Activated T-cell treated with anti-CD3 and anti-CD28 coated beads, Interleukin-2, amount 50 U/mL, for 4 hours (primary cell): ENCODE measurements at regions not wholly inside any gene's neighbourhood (a gene's known extent, or its start where the extent isn't known, plus 50 kb on each side); places are given as distances from the start of the nearest gene placed in this dataset.

Source experiments
- ATAC-seq, 2 donors: fragments of 200-7000 bp; cut with Tn5 transposase; one replicate each; pipeline ENCODE4 v1.10.0; 2021
- DNase-seq: peaks from one replicate; pipeline ENCODE4 v3.0.0-alpha.2; 2020
- H3K27me3 Mint-ChIP-seq: one replicate; pipeline ENCODE4 v1.8.0; 2021; ENCODE audit warnings: low read depth, mixed read lengths
- H3K36me3 Mint-ChIP-seq: one replicate; pipeline ENCODE4 v1.8.0; 2022; ENCODE audit warnings: mixed read lengths; ENCODE audit not compliant: insufficient read depth
- H3K4me1 Mint-ChIP-seq: one replicate; pipeline ENCODE4 v1.8.0; 2021; ENCODE audit warnings: low read depth, mixed read lengths
- H3K4me3 Mint-ChIP-seq: one replicate; pipeline ENCODE4 v1.8.0; 2021; ENCODE audit warnings: mild to moderate bottlenecking, moderate library complexity, mixed read lengths
- H3K9me3 Mint-ChIP-seq: one replicate; pipeline ENCODE4 v1.8.0; 2021; ENCODE audit warnings: mixed read lengths

- DNase-seq (no peak), ATAC-seq (no peak)
- no peaks in the 10 kb centered on the region for H3K27me3 Mint-ChIP-seq
- no peak overlapping the region for H3K4me3 Mint-ChIP-seq
- H3K9me3 Mint-ChIP-seq, result no peaks in the 10 kb centered on the region
- H3K4me1 Mint-ChIP-seq, result no peaks in the 10 kb centered on the region
- H3K36me3 Mint-ChIP-seq, result peaks cover 19% of the 10 kb centered on the region
Measured at GRCh38 chr14:95413289-95414215, 93.8 kb upstream of the CLMN start.

- Mint-ChIP-seq H3K9me3 (no peaks in the 10 kb centered on the region), H3K4me1 (no peaks in the 10 kb centered on the region), H3K4me3 (no peak overlapping the region), H3K27me3 (no peaks in the 10 kb centered on the region), H3K36me3 (peaks cover 6% of the 10 kb centered on the region)
- DNase-seq, result no peak
- ATAC-seq, result no peak
Measured at GRCh38 chr14:95410838-95411237, 91.1 kb upstream of the CLMN start.

GRCh38 chr14:95409477-95410272, 90.0 kb upstream of the CLMN start:
- Mint-ChIP-seq H3K36me3 (peaks cover 6% of the 10 kb centered on the region), H3K4me1 (no peaks in the 10 kb centered on the region), H3K9me3 (no peaks in the 10 kb centered on the region), H3K27me3 (no peaks in the 10 kb centered on the region), H3K4me3 (no peak overlapping the region)
- no peak for DNase-seq
- ATAC-seq, result no peak

- Mint-ChIP-seq H3K27me3 (no peaks in the 10 kb centered on the region), H3K4me1 (no peaks in the 10 kb centered on the region), H3K9me3 (no peaks in the 10 kb centered on the region), H3K4me3 (no peak overlapping the region), H3K36me3 (peaks cover 6% of the 10 kb centered on the region)
- DNase-seq (no peak), ATAC-seq (no peak)
Measured at GRCh38 chr14:95408731-95409476, 89.2 kb upstream of the CLMN start.

DNA sequence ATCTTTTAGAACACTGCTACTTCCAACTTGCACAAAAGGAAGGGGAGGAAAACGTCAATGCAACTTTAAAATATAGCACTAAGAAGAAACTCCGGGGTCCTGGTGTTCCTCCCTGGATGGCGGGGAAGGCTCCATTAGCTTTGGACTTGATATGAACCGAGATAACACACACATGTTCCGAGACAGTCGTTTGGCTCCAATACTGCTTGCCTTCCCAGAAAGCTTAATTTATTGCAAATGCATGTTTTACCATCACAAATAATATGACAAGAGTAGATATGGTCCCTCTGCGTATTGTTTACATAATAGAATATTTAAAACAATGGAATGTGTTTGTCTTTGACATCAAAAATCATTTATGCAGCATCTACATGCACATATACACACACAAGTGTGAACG, 87.6 kb upstream of the CLMN start:
- no peaks in the 10 kb centered on the region for H3K9me3 Mint-ChIP-seq
- no peaks in the 10 kb centered on the region for H3K4me1 Mint-ChIP-seq
- ATAC-seq (no peak), DNase-seq (no peak)
- no peaks in the 10 kb centered on the region for H3K27me3 Mint-ChIP-seq
- peaks cover 6% of the 10 kb centered on the region for H3K36me3 Mint-ChIP-seq
- no peak overlapping the region for H3K4me3 Mint-ChIP-seq

DNA sequence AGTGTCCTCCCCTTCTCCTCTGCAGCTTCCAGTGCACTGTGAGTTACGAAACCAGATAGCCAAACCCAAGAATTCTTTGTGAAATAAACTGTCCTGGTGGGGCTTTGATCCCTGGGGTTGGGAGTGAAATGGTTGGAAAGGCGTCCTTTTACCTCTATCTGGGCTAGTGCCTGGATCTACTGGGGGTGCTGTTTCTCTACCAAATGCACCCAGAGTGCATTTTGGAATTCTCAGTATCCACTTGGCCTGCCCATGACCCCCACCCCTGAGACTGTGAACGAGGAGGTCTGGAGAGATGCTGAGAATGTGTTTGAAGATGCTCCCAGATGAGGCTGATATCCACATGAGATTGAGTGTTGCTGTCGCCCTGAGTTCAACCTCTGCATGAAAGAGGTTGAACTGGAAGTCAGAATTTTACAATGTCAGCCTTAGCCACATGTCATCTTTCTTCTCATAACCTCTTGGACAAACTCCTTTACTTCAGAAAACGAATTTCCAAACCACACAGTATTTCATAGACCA, 87.1 kb upstream of the CLMN start:
- no peak for DNase-seq
- no peak for ATAC-seq
- H3K9me3 Mint-ChIP-seq, result no peaks in the 10 kb centered on the region
- H3K36me3 Mint-ChIP-seq, result peaks cover 6% of the 10 kb centered on the region
- no peaks in the 10 kb centered on the region for H3K27me3 Mint-ChIP-seq
- no peaks in the 10 kb centered on the region for H3K4me1 Mint-ChIP-seq
- H3K4me3 Mint-ChIP-seq, result no peak overlapping the region

DNA sequence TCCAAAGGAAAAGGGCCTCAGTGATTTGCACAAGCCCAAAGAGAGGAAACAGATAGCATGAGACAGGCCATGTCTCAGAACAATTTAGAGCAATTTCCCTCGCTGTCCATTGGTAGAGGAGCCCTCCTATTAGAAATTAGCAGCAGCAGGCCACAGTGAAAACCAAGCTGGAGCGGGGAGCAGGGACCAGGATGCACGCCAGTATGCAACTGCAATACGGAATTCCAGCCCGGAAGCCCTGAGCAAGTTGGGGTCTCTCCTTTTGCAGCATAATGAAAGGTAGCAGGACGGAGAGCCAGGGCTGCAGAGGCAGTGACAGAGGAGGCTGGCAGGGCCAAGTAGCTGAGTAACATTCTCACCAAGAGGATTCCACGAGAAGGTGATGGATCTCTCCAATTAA, 84.9 kb upstream of the CLMN start:
- H3K36me3 Mint-ChIP-seq, result peaks cover under 1% of the 10 kb centered on the region

GRCh38 chr14:95402578-95402977, 82.9 kb upstream of the CLMN start:
- H3K4me3 Mint-ChIP-seq, result no peak overlapping the region
- ATAC-seq, result no peak
- no peaks in the 10 kb centered on the region for H3K27me3 Mint-ChIP-seq
- H3K9me3 Mint-ChIP-seq, result no peaks in the 10 kb centered on the region
- no peak for DNase-seq
- no peaks in the 10 kb centered on the region for H3K4me1 Mint-ChIP-seq
- H3K36me3 Mint-ChIP-seq, result no peaks in the 10 kb centered on the region

More for the DNA sequence above, 84.9 kb upstream of the CLMN start:
- Mint-ChIP-seq H3K4me3 (no peak overlapping the region), H3K27me3 (no peaks in the 10 kb centered on the region), H3K4me1 (no peaks in the 10 kb centered on the region), H3K9me3 (no peaks in the 10 kb centered on the region)
- DNase-seq (no peak), ATAC-seq (no peak)

DNA sequence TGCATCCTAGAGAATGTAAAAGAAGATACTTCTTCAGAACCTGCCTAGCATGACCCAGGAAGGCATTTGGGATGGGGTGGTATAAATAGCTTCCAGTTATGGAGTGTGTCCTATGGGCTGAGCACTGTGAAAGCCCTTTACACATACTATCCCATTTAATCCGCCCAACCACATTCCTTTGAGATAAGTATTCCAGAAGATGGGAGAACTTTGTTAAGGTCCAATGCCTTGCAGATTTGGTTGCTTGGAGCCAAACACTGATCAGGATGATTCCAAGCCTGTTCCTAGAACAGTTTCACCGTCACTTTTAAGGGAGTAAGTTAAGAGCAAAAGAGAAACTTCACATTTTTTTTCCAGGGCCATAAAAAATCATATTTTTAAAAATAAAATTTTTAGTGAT, 82.5 kb upstream of the CLMN start:
- no peak for DNase-seq
- H3K36me3 Mint-ChIP-seq, result no peaks in the 10 kb centered on the region
- no peaks in the 10 kb centered on the region for H3K27me3 Mint-ChIP-seq
- no peak overlapping the region for H3K4me3 Mint-ChIP-seq
- no peaks in the 10 kb centered on the region for H3K9me3 Mint-ChIP-seq
- no peak for ATAC-seq
- no peaks in the 10 kb centered on the region for H3K4me1 Mint-ChIP-seq

- Mint-ChIP-seq H3K4me3 (no peak overlapping the region), H3K36me3 (no peaks in the 10 kb centered on the region)
- no peak for ATAC-seq
Measured at GRCh38 chr14:95398630-95399547, 79.2 kb upstream of the CLMN start.

DNA sequence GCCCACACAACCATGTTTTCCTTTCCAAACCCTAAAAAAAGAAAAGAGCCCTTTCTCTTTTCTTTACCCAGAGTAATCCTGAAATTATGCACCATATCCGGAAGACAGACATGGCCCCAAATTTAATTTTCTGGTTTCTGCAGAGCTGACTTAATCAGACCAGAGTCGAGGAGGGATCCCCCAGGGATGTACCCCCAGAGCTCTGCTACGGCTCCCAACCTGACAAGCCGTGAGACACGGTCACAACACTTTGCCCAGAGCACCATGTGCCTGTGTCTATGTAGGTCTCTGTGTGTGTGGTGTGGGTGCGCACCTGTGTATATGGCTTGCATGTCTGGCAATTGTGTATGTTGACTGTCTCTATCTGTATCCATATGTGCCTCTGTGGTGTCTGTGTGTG, 77.6 kb upstream of the CLMN start:
- DNase-seq, result no peak
- no peaks in the 10 kb centered on the region for H3K27me3 Mint-ChIP-seq
- H3K36me3 Mint-ChIP-seq, result no peaks in the 10 kb centered on the region
- H3K9me3 Mint-ChIP-seq, result no peaks in the 10 kb centered on the region
- H3K4me3 Mint-ChIP-seq, result no peak overlapping the region
- peaks cover 3% of the 10 kb centered on the region for H3K4me1 Mint-ChIP-seq
- ATAC-seq, result no peak

More at GRCh38 chr14:95398630-95399547, 79.2 kb upstream of the CLMN start:
- Mint-ChIP-seq H3K27me3 (no peaks in the 10 kb centered on the region), H3K9me3 (no peaks in the 10 kb centered on the region), H3K4me1 (peaks cover 3% of the 10 kb centered on the region)
- no peak for DNase-seq

DNA sequence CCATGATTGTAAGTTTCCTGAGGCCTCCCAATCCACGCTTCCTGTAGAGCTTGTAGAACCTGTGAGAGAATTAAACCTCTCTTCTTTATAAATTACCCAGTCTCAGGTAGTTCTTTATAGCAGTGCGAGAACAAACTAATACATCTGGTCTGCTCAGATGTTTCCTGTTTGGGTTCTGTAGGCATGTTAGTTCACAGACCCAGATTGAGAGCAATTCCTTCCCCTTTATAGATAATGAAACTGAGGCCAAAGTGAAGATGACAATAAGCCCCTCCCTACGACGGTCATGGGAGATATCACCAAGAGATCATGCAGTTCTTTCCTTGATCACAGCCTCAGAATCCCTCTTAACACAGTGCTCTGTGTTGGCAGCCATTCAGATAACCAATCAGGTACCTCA, 76.5 kb upstream of the CLMN start:
- DNase-seq (no peak), ATAC-seq (no peak)
- no peaks in the 10 kb centered on the region for H3K9me3 Mint-ChIP-seq
- no peaks in the 10 kb centered on the region for H3K36me3 Mint-ChIP-seq
- H3K4me1 Mint-ChIP-seq, result peaks cover 3% of the 10 kb centered on the region
- no peaks in the 10 kb centered on the region for H3K27me3 Mint-ChIP-seq
- H3K4me3 Mint-ChIP-seq, result no peak overlapping the region

DNA sequence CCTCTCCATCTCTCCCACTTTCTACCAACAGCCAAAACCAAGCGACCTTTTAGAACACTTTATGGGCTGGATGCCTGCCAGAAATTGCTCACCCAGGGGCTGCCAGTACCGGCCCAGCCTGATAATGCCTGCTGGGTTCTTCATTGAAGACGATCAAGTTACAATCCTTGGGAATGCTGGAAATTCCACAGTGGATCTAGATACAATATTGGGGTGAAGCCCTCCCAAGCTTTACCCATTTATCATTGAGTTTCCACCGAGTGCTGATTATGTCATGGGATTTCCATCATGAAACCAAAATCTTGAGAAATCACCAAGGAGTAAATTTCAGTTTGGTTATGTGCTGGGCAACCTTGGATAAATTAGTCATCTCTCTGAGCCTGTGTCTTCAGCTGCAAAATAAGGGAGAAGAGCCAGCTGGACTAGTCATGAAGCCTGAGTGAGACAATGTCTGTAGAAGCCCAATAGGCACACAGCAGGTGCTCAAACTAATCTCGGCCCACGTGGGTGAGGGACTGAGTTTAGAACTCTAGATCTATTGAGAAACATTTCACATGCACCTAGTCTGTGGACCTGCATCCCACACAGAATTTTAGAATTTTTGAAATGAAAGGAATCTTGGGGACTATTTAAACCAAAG, 75.5 kb upstream of the CLMN start:
- H3K4me3 Mint-ChIP-seq, result no peak overlapping the region
- peaks cover 3% of the 10 kb centered on the region for H3K4me1 Mint-ChIP-seq
- H3K9me3 Mint-ChIP-seq, result peaks cover 7% of the 10 kb centered on the region
- no peak for ATAC-seq
- H3K36me3 Mint-ChIP-seq, result no peaks in the 10 kb centered on the region
- DNase-seq, result no peak
- H3K27me3 Mint-ChIP-seq, result no peaks in the 10 kb centered on the region
